ENCODE measurements at regions not wholly inside any gene's neighbourhood (a gene's known extent, or its start where the extent isn't known, plus 50 kb on each side); places are given as distances from the start of the nearest gene placed in this dataset.

GRCh38 chr4:110998320-110998719 lies 375.4 kb upstream of the PITX2 start:
- TF ChIP-seq POU2F2 (IDR thresholded peaks at IDR 0.05; ENCODE audit: low read depth, low read length), result no peak
- TF ChIP-seq POLR2A (IDR thresholded peaks at IDR 0.05; ENCODE audit: low read depth, low read length), result no peak
- no peak for TF ChIP-seq POLR2AphosphoS5 (IDR thresholded peaks at IDR 0.05; ENCODE audit: low read depth, low read length)
- no peak for TF ChIP-seq SPI1 (IDR thresholded peaks at IDR 0.05; ENCODE audit: low read depth, low read length)
- TF ChIP-seq TAF1 (IDR thresholded peaks at IDR 0.05; ENCODE audit: low read depth, low read length), result no peak
- no peak for TF ChIP-seq PAX5 (IDR thresholded peaks at IDR 0.05; ENCODE audit: insufficient read depth, low read length, severe bottlenecking)
